GM04504 (cell line): ENCODE measurements at regions not wholly inside any gene's neighbourhood (a gene's known extent, or its start where the extent isn't known, plus 50 kb on each side); places are given as distances from the start of the nearest gene placed in this dataset.

Source experiments
- DNase-seq: peaks from one replicate; pipeline ENCODE4 v3.0.0-alpha.2; 2012; ENCODE audit warnings: low read depth

DNA sequence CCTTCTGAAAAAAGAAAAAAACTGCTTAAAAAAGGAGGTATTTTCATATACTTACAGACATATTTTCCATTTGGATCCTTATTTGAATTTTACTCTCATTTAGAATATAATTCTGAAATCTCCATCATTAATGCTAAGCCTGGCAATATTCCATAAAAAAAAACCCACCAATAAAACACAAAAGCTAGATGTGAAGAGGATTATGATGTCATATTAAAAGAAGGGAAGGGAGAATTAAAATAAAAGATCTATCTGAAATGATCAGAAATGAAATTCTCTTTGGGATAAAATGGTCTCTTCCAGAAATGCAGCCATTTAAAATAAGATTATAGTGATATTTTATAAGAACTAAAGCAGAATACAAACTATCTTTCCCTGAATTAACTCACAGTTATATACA is 206.7 kb upstream of the CAMK1G start:
- DNase-seq: no peak

DNA sequence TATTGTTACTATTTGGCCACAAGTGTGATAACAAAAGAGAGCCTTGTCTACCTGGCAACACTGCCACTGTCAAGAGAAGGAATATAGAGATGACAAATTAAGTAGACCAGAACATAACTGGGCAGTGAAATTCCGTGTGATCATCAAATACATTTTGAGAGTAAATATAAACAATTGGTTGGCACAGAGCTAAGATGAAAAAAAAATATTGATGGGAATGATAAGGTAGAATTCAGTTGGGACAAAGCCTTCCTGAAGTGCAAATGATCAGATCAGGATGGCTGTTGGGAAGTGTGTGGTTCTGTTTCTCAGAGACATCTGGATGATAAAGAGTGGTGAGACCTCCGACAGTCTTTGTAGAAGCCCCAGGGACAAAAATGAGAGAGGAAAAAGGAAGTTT is 205.5 kb upstream of the CAMK1G start:
- no peak for DNase-seq

GRCh38 chr1:209379280-209379679 is 204.2 kb upstream of the CAMK1G start:
- DNase-seq: no peak

DNA sequence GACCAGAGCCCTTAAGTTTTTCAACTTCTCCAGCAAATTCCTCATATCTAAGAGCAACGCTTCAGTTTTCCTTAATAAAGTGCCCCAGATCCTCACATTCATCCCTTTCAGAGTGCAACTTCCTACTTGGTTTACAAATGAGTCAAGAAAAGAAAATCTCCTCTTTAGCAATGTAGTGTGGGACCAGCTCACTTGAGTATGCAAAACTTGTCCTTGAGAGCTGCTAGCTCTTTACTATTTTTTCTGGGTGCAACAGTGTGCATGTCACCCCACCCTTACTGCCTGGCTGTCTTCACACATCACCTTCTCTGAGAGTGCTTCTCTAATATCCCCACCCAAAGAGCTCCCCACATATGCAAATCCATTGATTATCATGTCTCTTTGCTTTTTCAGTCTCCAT is 203.1 kb upstream of the CAMK1G start:
- DNase-seq: no peak

GRCh38 chr1:209382231-209383100 is 201.0 kb upstream of the CAMK1G start:
- DNase-seq: no peak

DNA sequence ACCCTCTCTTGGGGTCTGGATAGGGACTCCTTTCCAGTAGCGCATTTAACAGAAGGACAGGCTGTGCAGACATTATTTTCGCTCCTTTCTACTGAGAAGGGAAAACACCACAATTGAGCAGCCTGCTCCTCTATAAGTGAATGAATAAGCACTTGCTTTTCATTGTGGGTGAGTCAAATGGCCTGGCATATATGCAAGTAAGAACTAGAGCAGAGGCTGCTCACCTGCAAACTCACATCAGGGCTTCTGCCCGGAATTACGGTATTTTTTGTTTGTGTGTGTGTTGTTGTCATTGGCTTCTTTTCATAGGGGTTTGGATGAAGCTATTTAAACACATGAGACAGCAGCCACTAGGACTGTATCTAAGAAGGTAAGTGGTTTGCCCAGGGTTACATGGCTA is 200.1 kb upstream of the CAMK1G start:
- no peak for DNase-seq

DNA sequence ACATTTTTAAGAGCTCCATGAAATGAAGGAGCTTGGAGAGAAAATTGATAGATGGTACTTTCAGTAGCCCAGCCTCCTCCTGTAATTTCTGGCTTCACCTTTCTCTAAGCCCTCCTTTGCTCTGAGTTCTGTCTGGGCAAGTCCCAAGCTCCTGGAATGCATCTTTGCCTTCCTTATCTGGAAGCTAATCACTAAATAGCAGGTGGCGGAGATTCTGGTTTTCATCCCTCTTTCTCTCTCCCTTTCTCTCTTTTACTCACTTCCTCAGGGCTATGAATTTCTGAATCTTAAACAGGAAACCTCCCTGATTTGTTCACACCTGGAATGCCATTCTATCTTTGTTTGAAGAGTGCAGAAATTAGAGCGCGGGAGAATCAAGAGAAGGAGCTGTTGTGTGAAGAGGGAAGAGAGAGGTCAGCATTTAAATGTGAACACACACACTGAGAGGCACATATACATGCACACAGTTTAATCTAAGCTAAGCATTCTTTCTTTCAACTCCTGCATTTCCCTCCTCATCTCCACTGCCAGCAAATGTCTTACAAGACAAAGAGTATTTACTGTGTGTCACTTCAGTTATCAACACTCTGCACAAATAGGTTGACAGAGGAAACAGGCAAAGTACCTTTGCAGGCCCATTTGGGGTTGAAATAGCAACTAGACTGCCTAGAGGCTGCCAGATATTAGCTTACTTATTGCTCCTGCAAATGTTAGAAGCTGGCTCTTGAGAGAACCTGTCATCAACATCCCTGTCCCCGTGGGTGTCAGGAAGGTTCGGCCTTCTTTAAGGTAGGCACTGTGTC is 199.4 kb upstream of the CAMK1G start:
- DNase-seq: no peak

DNA sequence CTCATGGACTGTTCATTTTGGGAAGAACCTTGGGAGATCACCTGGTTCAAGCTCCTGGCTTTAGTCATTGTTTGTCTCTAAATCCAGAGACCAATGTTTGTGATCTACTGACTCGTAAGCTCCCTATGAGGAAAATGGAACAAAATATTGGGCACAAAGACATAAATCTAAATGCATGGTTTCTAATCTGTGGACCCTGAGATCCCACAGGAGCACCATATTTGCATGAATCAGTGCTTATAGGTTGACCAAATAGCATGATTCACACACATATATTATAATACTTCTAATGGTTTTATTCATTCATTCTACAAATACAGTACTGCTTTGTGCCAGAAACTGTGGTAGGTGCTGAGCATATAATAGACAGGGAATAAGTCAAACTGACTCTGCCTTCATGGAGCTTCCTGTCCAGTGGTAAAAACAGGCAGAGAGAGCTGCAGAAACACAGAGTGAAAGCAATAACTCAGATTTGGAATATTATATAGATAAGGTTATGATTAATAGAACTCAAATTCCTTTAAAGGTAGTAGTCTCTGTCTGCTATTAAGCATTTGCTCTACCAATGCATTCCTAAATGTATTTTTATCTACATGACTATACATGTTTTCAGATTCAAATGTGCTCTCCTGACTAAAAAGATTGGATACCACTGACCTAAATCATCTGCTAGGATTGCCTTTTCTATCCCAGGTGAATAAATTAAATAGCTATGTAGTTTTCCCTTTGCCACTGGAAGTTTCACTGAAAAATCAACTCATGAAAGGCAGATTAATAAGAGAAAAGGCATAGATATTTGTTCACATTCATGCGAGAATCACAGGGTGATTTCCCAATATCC is 198.6 kb upstream of the CAMK1G start:
- DNase-seq: no peak

GRCh38 chr1:209386156-209386555 is 197.4 kb upstream of the CAMK1G start:
- DNase-seq: no peak

- DNase-seq: no peak
Observed at GRCh38 chr1:209387271-209387968, 196.1 kb upstream of the CAMK1G start.

GRCh38 chr1:209387969-209388329 is 195.6 kb upstream of the CAMK1G start:
- DNase-seq: no peak

- no peak for DNase-seq
Observed at GRCh38 chr1:209388358-209388757, 195.2 kb upstream of the CAMK1G start.

DNA sequence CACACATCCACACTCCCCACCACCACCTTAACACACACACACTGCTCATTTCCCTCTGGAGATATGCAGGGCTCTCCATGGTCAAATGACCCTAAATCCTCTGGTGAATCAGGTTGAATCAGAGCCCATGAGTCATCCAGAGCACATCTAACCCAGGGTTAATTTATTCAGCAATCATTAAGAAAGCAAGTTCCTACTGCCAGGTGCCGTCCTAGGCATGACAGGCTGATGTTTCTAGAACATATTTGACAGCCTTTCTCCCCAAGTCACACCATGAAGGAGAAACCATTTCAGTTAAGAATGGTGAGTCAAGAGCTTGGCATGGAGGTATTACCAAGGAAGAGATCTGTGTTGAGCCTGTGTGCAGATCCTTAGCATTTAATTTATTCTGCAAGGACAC is 194.3 kb upstream of the CAMK1G start:
- peak; percentile 71 for DNase-seq

DNA sequence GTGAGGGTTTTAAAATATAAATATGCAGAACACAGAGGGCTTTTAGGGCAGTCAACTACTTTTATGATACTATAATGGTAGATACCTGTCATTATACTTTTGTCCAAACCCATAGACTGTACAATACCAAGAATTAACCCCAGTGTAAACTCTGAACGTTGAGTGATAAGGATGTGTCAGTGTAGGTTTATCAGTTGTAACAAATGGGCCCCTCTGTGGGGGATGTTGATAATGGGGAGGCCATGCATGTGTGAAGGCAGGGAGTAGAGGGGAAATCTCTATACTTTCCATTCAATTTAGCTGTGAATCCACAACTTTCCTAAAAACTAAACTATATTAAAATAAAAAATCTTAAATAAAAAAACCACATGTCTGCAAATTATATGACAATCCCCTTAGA is 193.5 kb upstream of the CAMK1G start:
- DNase-seq: no peak

- DNase-seq: no peak
Observed at GRCh38 chr1:209390764-209391163, 192.8 kb upstream of the CAMK1G start.

DNA sequence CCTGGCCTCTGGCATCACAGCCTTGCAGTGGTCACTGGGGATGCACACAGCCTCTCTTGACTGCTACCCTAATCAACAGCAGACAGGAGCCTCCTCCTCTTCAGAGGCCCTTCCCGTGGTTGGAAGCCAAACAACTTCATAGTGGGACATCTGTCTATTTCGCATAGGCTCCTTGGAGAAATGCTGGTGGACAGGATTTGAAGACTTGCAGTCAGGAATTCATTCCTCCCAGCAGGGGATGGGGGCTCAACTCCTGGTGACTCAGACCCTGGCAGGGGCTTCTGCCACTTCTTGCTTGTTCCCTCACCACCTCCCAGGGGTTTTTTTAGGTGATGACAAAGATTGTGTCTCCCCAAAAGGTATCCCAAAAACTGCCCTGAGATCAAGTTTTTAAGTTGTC is 191.7 kb upstream of the CAMK1G start:
- DNase-seq: no peak

GRCh38 chr1:209395169-209395568 is 188.3 kb upstream of the CAMK1G start:
- DNase-seq: no peak

- no peak for DNase-seq
Observed at GRCh38 chr1:209397371-209397770, 186.1 kb upstream of the CAMK1G start.

GRCh38 chr1:209397910-209398309 is 185.6 kb upstream of the CAMK1G start:
- no peak for DNase-seq

DNA sequence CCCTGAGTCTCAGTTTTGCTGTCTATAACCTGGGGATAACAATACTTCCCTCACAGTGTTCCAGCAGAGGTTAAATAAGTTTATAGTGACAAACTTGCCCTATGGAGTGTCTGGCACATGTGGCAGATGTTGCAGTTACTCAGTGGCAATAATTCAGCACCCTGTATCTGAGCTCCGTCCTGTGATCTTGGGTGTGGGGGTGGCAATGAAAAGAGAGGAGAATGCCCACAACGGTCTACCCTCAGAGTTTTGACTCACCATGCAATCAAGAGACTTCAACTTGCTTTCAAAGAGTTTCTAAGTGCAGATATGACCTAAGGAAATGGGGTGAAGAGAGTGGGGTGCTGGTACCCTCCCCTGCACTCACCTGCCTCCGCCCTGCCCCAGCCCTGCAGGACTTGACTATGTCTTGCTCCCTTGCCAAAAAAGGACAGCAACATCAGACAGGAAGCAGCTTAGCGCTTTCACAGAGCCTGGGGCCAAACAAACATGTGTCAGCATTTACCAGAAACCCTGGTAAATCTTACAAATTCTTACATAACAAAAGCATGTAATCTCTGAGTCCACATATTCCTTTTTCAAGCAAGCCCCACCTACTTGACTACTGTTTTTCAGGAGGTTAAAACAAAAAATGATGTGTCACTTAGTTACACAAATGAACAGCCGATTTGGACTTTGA is 185.1 kb upstream of the CAMK1G start:
- peak; percentile 91 for DNase-seq

- DNase-seq: no peak
Observed at GRCh38 chr1:209399800-209400199, 183.7 kb upstream of the CAMK1G start.
